T-helper 2 cell treated with Interferon-gamma antibody and Interleukin-4, amounts not matched to agents 5 μg/mL and 100 μg/mL, for 36 hours (primary cell): ENCODE measurements at regions not wholly inside any gene's neighbourhood (a gene's known extent, or its start where the extent isn't known, plus 50 kb on each side); places are given as distances from the start of the nearest gene placed in this dataset.

Source experiments
- DNase-seq: peaks from one replicate; pipeline ENCODE4 v3.0.0; 2021; ENCODE audit warnings: low spot score
- H3K27ac Mint-ChIP-seq: one replicate; pipeline ENCODE4 v1.8.0; 2021; ENCODE audit warnings: mild to moderate bottlenecking, mixed read lengths
- H3K27me3 Mint-ChIP-seq: one replicate; pipeline ENCODE4 v1.8.0; 2021; ENCODE audit warnings: low read depth, mixed read lengths
- H3K36me3 Mint-ChIP-seq: one replicate; pipeline ENCODE4 v1.8.0; 2021; ENCODE audit warnings: low read depth, mixed read lengths
- H3K4me1 Mint-ChIP-seq: one replicate; pipeline ENCODE4 v1.8.0; 2021; ENCODE audit warnings: low read depth, mixed read lengths
- H3K4me3 Mint-ChIP-seq: one replicate; pipeline ENCODE4 v1.8.0; 2022; ENCODE audit warnings: mild to moderate bottlenecking, moderate library complexity, mixed read lengths
- H3K9me3 Mint-ChIP-seq: one replicate; pipeline ENCODE4 v1.8.0; 2021; ENCODE audit warnings: mixed read lengths

DNA sequence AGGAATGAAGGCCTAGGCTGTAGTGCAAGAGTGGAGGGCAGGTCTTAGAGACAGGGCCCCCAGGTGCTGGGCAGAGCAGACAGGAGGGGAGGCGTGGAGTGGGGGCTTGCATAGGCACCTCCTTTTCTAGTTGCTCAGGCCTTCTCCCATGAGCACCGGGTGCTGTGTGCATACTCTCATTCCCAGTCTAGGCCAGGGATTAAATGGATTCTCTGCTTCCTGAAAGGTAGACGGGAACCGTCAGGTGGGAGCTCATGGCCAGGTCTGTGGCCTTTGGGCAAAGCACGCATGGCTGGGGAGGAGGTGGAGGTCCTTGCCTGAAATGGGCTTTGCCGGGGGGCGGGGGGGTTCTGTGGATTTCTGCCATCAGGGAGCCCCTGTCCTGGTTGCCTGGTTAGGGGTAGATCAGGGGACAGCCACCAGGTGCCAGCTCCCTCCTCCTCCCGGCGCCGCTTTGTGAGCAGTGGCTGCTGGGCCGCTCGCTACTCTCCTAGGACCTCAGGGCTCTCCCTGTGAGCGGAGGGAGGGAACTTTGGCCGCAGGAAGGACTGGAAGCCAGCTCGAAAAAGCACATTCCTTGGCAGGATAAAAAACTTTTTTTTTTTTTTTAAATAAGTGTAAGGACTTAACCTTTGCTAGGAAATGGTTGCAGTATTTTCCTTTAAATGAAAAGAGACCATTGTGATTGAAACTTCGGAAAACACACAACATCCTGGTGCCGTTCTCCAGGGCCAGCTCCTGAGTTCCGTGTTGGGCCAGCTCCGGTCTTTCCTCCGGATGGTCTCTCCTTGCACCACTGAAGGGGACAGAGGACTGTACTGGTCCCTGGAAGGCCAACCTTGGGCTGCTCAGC, 82.8 kb upstream of the HAAO start:
- Mint-ChIP-seq H3K36me3 (no peaks in the 10 kb centered on the region), H3K27me3 (no peaks in the 10 kb centered on the region), H3K4me1 (peaks cover 12% of the 10 kb centered on the region), H3K27ac (no peak overlapping the region), H3K4me3 (no peak overlapping the region), H3K9me3 (no peaks in the 10 kb centered on the region)
- no peak for DNase-seq

DNA sequence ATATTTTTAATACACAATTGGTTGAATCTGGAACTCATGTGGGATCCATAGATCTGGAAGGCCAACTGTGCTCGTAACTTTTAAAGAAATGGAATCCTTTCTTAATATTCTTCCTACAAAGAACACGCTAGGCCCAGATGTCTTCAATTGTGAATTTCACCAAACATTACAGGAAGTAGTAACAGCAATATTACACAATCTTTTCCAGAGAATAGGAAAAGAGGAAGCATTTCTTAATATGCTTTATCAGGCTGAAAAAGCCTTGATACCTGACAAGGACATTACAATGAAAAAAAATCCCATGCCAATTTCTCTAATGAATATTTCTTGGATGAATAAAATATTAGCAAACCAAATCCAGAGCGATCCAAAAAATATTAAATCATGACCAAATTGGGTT, 80.3 kb upstream of the HAAO start:
- Mint-ChIP-seq H3K27me3 (peaks cover 6% of the 10 kb centered on the region), H3K4me1 (no peaks in the 10 kb centered on the region), H3K9me3 (peaks cover 16% of the 10 kb centered on the region), H3K27ac (no peak overlapping the region), H3K36me3 (no peaks in the 10 kb centered on the region), H3K4me3 (no peak overlapping the region)
- DNase-seq: no peak

DNA sequence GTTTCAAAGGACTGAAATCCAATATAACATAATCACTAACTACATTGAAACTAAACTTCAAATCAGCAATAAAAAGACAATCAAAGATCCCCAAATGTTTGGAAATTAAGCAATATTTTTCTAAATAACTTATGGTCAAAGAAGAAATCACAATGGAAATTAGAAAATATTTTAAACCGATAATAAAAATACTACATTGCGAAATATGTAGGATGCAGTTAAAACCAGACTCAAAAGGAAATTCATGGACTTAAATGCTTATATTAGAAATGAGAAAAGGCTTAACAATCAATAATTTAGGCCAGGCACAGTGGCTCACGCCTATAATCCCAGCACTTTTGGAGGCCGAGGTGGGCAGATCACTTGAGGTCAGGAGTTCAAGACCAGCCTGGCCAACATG, 79.0 kb upstream of the HAAO start:
- Mint-ChIP-seq H3K4me3 (no peak overlapping the region), H3K27ac (no peak overlapping the region), H3K36me3 (no peaks in the 10 kb centered on the region), H3K4me1 (no peaks in the 10 kb centered on the region), H3K27me3 (peaks cover 7% of the 10 kb centered on the region), H3K9me3 (peaks cover 16% of the 10 kb centered on the region)
- no peak for DNase-seq

DNA sequence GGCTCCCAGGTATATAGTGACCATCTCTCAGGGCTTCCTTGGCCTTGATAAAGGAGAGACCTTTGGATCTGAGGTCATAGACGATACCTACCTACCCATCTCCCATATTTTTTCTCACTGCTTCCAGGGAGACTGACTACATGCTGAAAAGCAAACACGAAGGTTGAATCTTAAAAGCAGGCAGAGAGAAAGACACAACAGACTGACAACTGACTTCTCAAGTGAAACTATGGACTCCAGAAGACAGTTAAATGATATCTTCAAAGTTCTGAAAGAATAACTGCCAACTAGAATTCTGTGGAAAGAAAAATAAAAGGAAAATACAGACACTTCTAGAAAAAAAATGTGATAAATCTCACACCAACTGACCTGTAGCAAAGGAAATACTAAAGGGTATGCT, 76.5 kb upstream of the HAAO start:
- Mint-ChIP-seq H3K4me1 (no peaks in the 10 kb centered on the region), H3K27ac (no peak overlapping the region), H3K27me3 (peaks cover 7% of the 10 kb centered on the region), H3K9me3 (peaks cover 16% of the 10 kb centered on the region), H3K36me3 (no peaks in the 10 kb centered on the region), H3K4me3 (no peak overlapping the region)
- no peak for DNase-seq

DNA sequence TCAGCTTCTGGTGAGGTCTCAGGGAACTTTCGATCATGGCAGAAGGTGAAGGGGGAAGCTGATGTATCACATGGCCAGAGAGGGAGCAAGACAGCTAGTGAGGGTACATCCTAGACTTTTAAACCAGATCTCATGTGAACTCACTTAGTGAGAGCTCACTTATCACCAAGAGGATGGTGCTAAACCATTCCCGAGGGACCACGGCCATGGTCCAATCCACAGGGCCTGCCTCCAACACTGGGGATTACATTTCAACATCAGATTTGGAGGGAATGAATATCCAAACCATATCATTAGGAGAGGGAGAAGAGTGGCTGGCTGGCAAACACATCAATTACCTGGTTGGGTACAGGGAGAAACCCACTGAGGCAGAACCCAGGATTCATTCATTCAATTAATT, 75.7 kb upstream of the HAAO start:
- no peak for DNase-seq
- H3K9me3 Mint-ChIP-seq: peaks cover 16% of the 10 kb centered on the region
- H3K4me3 Mint-ChIP-seq: no peak overlapping the region
- H3K27me3 Mint-ChIP-seq: peaks cover 7% of the 10 kb centered on the region
- no peaks in the 10 kb centered on the region for H3K4me1 Mint-ChIP-seq
- no peaks in the 10 kb centered on the region for H3K36me3 Mint-ChIP-seq
- H3K27ac Mint-ChIP-seq: no peak overlapping the region

DNA sequence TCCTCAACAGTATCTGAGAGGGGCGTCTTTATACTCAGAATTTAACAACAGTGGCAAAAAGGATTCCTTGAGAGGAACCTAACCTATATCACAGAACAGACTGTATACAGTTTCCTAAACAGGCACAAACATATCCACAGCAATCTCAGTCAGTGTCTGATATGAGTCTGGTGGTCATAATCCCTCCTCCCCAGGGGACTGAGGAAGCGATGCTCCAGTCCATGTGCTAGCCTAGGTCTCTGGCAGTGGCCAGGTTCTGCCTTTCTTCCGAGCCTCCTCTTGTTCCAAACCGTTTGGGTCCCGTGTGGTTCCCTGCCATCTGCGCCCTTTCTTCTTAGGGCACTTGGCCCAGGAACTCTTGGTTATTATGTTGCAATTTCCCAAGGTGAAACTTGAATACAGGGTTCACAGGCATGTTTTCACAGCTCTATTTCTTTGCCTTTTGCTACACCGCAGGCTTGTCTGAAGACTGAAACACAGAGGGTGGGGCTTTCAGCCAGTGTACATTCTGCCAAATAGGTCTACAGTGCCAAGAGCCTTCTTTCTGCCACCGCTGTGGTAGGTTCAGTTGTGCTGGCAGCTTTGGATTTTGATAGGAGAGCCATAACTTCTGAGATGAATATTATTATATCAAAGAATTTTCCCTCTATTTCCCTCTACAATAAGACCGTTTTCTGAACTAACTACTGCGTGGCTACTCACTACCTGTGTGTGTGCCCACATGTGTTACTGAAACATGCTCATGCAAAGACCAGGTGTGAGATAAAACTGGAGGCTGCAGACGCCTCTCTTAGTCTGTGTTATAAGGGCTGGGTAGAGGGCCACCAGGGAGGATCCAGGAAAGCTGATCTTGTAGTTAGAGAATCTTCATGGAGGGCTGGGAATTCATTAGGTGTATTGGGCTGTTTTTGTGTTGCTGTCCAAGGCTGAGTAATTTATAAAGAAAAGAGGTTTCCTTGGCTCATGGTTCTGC, 75.0 kb upstream of the HAAO start:
- no peaks in the 10 kb centered on the region for H3K4me1 Mint-ChIP-seq
- H3K4me3 Mint-ChIP-seq: no peak overlapping the region
- H3K9me3 Mint-ChIP-seq: peaks cover 16% of the 10 kb centered on the region
- no peaks in the 10 kb centered on the region for H3K36me3 Mint-ChIP-seq
- no peak for DNase-seq
- H3K27ac Mint-ChIP-seq: no peak overlapping the region
- H3K27me3 Mint-ChIP-seq: peaks cover 7% of the 10 kb centered on the region

DNA sequence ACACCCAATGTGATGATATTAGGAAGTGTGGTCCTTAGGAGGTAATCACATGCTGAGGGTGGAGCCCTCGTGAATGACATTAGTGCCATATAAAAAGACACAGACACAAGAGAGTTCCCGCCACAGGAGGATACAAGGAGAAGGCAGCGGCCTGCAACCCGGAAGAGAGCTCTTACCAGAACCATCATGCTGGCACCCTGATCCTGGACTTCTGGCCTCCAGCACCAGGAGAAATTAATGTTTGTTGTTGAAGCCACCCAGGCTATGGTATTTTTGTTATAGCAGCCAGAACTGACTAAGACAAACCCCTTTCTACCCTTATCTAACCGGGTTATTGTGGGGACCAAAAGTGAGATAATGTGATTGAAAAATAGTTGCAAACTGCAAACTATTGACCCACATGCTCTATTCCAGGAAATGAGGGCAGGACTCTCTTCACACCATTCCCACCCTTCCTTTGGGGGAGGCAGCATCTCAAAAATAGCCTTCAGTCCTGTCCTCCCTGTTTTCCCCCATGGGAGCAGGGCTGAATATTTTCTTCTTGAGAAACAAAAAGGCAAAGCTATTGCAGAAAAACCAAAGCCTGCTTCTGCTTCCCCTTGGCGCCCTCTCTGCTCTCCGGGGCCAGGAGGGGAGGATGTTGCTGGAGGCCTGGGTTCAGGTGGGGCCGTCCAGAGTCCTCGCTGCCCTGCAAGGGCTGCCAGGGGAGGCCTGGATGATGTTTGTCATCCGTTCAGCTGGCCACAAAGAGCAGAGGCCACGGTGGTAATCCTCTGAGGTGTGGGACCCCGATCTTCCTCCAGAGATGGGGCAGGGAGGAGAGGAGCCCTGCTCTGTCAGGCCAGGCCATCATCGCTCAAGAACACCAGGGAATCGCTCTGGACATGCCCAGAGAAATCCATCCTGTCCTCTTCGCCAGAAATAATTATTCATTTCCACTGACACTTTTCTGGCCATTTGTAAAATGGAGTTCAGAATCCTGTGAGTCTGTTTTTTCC, 73.8 kb upstream of the HAAO start:
- Mint-ChIP-seq H3K27me3 (peaks cover 7% of the 10 kb centered on the region), H3K36me3 (no peaks in the 10 kb centered on the region), H3K4me3 (no peak overlapping the region), H3K27ac (no peak overlapping the region), H3K9me3 (peaks cover 16% of the 10 kb centered on the region), H3K4me1 (no peaks in the 10 kb centered on the region)
- DNase-seq: no peak

DNA sequence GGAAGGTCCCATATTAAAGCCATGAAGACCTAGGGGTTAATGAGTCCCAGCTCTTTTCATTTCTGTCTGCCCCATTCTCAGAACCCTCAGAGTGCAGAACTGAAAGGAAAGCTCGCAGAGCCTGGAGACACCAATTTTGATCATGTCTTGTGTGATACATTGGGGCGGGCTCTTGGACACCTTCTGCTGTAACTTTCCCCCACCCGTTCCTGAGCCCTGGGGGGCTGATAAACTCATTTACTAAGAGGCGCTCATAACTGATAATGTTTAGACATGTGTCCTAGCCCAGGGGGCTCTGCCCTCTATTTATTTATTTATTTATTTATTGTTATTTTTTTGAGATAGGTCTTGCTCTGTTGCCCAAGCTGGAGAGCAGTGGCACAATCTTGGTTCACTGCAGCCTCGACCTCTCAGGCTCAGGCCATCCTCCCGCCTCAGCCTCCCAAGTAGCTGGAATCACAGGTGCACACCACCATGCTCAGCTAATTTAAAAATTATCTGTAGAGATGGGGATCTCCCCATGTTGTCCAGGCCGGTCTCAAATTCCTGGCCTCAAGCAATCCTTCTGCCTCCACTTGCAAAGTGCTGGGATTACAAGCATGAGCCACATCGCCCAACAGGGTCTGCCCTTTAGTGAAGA, 72.4 kb upstream of the HAAO start:
- Mint-ChIP-seq H3K27me3 (peaks cover 7% of the 10 kb centered on the region), H3K9me3 (peaks cover 16% of the 10 kb centered on the region), H3K36me3 (no peaks in the 10 kb centered on the region), H3K27ac (no peak overlapping the region), H3K4me3 (no peak overlapping the region), H3K4me1 (peaks cover 2% of the 10 kb centered on the region)
- no peak for DNase-seq

DNA sequence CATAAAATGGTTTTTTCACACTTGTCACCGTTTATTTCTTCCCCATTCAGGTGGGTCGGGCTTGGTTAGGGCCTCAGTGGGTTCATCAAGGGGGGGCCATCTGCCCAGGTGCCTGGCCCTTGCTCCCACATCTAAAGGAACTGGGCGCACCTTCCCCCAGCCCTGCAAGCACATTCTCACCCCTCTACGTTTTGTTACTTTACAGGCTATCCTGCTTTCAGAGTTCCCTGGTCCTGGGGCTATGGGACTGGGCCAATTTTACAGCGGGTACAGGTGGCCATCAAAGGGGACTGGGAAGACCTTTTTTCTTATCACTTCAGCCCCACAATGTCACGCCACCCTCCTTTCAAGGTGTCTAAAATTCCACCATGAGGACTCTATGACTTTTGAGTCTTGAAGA, 71.8 kb upstream of the HAAO start:
- Mint-ChIP-seq H3K4me3 (no peak overlapping the region), H3K27me3 (peaks cover 7% of the 10 kb centered on the region), H3K36me3 (no peaks in the 10 kb centered on the region), H3K27ac (no peak overlapping the region), H3K4me1 (peaks cover 3% of the 10 kb centered on the region), H3K9me3 (peaks cover 13% of the 10 kb centered on the region)
- DNase-seq: no peak

DNA sequence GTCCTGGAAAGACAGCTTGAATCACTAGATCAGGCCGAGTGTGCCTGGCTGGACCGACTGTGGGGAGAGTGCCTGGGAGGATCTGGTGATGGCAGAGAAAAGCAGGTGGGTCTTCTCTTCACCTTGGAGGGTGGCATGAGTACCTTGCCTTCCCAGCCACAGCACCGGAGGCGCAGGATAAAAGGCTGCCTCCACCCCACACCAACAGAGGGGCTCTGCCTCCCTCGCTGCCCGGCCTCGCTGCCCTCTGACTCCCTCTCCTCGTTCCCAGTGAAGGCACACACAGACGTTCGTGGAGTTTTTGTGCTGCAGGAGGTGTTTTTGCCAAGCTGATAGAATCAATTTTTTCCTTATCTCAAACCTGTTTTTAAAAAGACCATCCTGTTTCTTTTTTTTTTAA, 71.4 kb upstream of the HAAO start:
- Mint-ChIP-seq H3K36me3 (no peaks in the 10 kb centered on the region), H3K9me3 (peaks cover 11% of the 10 kb centered on the region), H3K27me3 (peaks cover 4% of the 10 kb centered on the region), H3K4me1 (peaks cover 3% of the 10 kb centered on the region), H3K4me3 (no peak overlapping the region), H3K27ac (no peak overlapping the region)
- DNase-seq: no peak

DNA sequence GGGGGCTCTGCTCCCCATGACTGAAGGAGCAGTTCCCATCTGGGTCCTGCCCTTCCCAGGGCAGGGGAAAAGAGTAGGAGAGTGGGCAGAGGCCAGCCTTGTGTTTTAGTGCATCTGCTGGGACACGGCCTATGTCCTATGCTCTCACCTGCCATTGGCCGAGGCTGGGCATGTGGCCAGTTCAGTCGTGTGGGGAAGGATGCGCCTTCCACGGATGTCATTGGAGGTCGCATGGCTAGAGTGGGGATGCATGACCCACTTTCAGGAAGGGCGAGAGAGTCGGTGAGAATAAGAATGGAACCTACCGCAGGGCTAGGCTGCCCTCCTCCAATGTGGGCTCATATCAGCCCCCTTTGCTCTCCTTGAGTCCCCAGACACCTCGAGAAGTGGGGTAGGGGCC, 70.9 kb upstream of the HAAO start:
- DNase-seq: no peak
- Mint-ChIP-seq H3K4me3 (no peak overlapping the region), H3K27ac (no peak overlapping the region), H3K4me1 (peaks cover 3% of the 10 kb centered on the region), H3K9me3 (peaks cover 12% of the 10 kb centered on the region), H3K36me3 (no peaks in the 10 kb centered on the region), H3K27me3 (peaks cover 3% of the 10 kb centered on the region)

DNA sequence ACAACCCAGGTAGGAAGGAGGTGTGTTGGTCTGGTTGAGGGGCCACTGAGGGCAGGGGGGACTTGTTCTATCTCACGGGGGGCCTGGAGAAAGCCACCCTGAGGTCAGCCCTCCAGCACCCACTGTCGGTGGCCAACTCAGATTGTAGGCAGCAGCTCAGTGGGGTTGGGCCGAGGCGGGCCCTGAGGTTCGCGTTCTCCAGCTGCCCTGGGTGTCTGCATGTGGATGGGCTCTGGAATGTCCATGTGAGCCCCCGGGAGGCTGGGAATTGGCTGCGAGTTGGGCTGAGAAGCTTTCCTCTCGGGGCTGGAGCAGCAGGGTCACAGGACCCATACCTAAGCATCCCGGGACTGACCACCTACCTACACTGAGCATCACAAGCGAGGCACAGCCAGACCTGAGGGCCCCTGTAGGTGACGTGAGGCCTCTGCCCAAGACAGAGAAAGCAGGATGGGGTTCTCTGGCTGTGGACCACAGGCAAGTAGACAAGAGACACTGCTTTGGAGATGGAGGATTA, 70.3 kb upstream of the HAAO start:
- H3K27ac Mint-ChIP-seq: no peak overlapping the region
- peaks cover 1% of the 10 kb centered on the region for H3K27me3 Mint-ChIP-seq
- H3K36me3 Mint-ChIP-seq: no peaks in the 10 kb centered on the region
- H3K4me3 Mint-ChIP-seq: no peak overlapping the region
- H3K9me3 Mint-ChIP-seq: peaks cover 9% of the 10 kb centered on the region
- no peak for DNase-seq
- H3K4me1 Mint-ChIP-seq: peaks cover 3% of the 10 kb centered on the region

DNA sequence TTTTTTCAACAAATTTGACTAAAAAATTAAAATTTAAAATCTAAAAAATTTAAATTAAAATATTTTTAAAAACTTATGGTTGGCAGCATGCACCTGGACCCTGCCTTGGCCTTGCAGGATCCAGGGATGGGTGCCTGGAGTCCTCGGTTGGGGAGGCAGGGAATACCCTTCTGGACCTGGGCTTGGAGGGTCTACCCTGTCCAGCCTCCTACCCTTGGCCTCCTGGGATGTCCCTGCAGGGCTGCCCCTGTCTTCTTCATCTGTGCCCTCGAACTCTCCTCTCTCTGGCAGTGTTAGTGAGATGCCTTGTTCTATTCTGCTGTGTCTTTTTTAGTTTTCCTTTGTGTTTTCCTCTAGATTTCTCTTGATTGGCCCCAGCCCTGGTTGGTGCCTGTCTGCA, 68.9 kb upstream of the HAAO start:
- no peaks in the 10 kb centered on the region for H3K36me3 Mint-ChIP-seq
- H3K27me3 Mint-ChIP-seq: no peaks in the 10 kb centered on the region
- no peak overlapping the region for H3K4me3 Mint-ChIP-seq
- peaks cover 3% of the 10 kb centered on the region for H3K4me1 Mint-ChIP-seq
- H3K9me3 Mint-ChIP-seq: peaks cover 9% of the 10 kb centered on the region
- no peak overlapping the region for H3K27ac Mint-ChIP-seq
- no peak for DNase-seq
